ENCODE measurements at regions not wholly inside any gene's neighbourhood (a gene's known extent, or its start where the extent isn't known, plus 50 kb on each side); places are given as distances from the start of the nearest gene placed in this dataset.
"Not testable (repeated sequence)": the region's sequence is repeated elsewhere in the genome, so short reads cannot be mapped to it uniquely, and the experiment has no call there.

DNA sequence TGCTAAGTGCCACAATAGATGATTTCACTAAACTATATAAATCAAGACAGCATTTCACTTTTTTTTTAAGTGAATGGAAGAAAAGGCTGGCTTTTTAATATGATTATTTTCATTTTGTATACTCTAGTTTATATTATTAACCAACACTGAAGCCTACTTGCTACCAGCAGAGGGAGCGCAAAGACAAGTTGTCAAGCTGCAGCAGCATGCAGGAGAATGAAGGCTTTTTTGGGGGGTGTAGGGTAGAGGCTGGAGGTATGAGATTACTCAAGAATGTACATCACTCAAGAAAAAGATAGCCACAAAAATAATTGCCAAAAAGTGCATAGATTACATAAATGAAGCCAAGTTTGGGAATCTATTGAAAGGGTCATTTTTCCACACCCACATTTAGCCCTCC, 519.5 kb downstream of the FGF13 start:
- TF ChIP-seq, protein P1, sequence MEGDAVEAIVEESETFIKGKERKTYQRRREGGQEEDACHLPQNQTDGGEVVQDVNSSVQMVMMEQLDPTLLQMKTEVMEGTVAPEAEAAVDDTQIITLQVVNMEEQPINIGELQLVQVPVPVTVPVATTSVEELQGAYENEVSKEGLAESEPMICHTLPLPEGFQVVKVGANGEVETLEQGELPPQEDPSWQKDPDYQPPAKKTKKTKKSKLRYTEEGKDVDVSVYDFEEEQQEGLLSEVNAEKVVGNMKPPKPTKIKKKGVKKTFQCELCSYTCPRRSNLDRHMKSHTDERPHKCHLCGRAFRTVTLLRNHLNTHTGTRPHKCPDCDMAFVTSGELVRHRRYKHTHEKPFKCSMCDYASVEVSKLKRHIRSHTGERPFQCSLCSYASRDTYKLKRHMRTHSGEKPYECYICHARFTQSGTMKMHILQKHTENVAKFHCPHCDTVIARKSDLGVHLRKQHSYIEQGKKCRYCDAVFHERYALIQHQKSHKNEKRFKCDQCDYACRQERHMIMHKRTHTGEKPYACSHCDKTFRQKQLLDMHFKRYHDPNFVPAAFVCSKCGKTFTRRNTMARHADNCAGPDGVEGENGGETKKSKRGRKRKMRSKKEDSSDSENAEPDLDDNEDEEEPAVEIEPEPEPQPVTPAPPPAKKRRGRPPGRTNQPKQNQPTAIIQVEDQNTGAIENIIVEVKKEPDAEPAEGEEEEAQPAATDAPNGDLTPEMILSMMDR (IDR thresholded peaks at IDR 0.05; ENCODE audit: low read depth, low read length): peak; percentile 14
- peak; percentile 0 to 2 for DNase-seq (ENCODE audit: low read depth in 2 of 2)
- H3K4me3 ChIP-seq (replicated peaks in 1 of 2; ENCODE audit: low read depth in 2 of 2, low read length in 2 of 2): no peak overlapping the region

DNA sequence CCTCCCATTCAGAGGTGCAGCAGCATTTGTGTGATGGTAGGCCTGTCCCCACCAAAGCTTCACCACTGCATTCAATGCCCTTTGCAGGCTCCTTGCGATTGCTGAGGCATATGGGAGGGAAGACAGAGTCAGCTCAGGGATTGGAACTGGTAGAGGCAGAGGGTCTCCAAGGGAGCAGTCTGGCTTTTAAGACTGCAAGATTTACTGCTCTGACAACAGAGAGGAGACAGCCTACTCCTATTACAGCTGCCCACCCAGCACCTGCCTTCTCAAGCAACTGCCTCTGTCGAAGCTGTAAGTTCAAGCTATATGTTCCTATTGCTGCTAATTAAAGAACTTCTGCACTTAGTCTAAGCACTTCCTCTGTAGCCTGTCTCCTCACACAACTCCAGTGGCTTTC, 481.8 kb downstream of the FGF13 start:
- no peak overlapping the region for H3K4me3 ChIP-seq (replicated peaks in 1 of 2; ENCODE audit: low read depth in 2 of 2, low read length in 2 of 2)
- DNase-seq (ENCODE audit: low read depth in 2 of 2): no peak
- TF ChIP-seq, protein P1 (IDR thresholded peaks at IDR 0.05; ENCODE audit: low read depth, low read length): no peak

DNA sequence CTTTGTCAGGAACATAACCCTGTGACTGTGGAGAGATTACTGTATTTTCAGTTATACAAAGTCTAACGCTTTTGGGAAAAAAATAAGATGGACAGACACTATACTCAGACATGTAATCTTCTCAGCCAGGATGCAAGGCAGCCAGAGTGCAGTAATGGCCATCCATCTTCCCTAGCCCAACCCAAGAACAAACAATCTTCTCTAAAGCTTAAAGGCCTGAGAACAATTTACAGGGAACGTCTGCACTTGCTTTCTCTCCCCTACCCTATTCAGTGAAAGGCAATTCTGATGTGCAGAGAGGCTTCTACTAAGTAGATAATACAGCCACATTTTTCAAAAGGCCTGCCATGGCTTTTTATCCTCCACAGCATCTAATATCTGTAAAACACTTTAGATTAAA, 471.3 kb downstream of the FGF13 start:
- TF ChIP-seq, protein P1 (IDR thresholded peaks at IDR 0.05; ENCODE audit: low read depth, low read length): no peak
- no peak for DNase-seq (ENCODE audit: low read depth in 2 of 2)
- H3K4me3 ChIP-seq (replicated peaks in 1 of 2; ENCODE audit: low read depth in 2 of 2, low read length in 2 of 2): no peak overlapping the region

DNA sequence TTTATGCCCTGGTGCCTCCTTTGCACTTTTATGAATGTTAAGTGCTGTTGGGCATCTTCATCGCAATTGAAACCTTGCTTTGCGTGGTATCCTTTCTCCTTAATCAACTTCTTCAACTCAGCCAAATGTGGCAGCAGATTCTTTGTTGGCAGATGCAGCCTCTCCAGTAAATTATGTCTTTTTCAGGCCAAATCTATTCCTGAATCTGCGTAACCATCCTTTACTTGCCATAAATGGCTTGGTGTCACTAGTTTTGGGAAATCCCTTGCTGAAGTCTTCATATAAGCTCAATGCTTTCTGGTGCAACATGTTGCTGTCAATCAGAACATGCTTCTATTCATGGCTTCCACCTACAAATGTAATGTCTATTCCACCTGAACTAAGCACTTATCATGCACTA, 457.5 kb downstream of the FGF13 start:
- no peak overlapping the region for H3K4me3 ChIP-seq (replicated peaks in 1 of 2; ENCODE audit: low read depth in 2 of 2, low read length in 2 of 2)
- no peak for DNase-seq (ENCODE audit: low read depth in 2 of 2)
- TF ChIP-seq, protein P1 (IDR thresholded peaks at IDR 0.05; ENCODE audit: low read depth, low read length): no peak

DNA sequence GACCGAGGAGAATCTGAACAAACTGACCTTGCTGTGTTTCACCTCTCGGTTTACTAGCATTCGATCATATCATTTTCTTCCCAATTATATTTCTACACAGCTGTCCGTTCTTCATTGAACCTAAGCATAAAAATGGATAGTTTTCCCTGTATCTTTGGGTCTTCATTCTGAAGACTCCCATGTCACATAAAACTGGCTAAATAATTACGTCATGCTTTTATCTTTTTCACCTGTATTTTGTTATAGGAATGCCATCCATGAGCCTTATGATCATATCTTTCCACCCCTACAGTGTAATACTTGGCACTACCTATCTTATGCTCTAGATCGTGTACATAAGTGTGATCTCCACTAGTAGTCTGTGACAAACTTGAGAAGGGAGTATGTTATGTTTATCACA, 456.1 kb downstream of the FGF13 start:
- DNase-seq (ENCODE audit: low read depth in 2 of 2): no peak
- TF ChIP-seq, protein P1 (IDR thresholded peaks at IDR 0.05; ENCODE audit: low read depth, low read length): no peak
- H3K4me3 ChIP-seq (replicated peaks in 1 of 2; ENCODE audit: low read depth in 2 of 2, low read length in 2 of 2): no peak overlapping the region

DNA sequence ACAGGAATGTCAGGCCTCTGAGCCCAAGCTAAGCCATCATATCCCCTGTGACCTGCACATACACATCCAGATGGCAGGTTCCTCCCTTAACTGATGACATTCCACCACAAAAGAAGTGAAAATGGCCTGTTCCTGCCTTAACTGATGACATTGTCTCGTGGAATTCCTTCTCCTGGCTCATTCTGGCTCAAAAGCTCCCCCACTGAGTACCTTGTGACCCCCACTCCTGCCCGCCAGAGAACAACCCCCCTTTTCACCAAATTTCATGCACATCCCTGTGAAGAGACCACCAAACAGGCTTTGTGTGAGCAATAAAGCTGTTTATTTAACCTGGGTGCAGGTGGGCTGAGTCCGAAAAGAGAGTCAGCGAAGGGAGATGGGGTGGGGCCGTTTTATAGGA, 447.4 kb downstream of the FGF13 start:
- not testable (repeated sequence) for DNase-seq (ENCODE audit: low read depth in 2 of 2); H3K4me3 ChIP-seq (replicated peaks in 1 of 2; ENCODE audit: low read depth in 2 of 2, low read length in 2 of 2)

DNA sequence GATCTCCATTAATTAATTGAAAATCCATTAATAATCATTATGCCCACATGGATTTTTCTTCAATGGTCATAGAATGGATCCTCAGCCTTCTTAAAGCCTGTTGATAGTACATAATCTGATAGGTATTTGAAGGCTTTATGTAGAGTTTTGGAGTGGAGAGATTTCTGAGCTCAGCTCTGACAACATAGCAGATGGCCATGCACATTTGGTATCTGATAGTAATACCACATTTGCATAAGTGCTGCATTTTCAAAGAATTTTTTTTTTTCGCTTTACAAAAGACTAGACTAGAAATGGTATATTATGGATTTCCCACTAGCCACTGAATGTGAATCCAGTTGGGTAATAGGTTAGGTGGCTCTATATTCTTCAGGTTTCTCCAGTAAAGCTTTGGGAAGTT, 440.6 kb downstream of the FGF13 start:
- TF ChIP-seq, protein P1 (IDR thresholded peaks at IDR 0.05; ENCODE audit: low read depth, low read length): no peak
- no peak overlapping the region for H3K4me3 ChIP-seq (replicated peaks in 1 of 2; ENCODE audit: low read depth in 2 of 2, low read length in 2 of 2)
- no peak for DNase-seq (ENCODE audit: low read depth in 2 of 2)

DNA sequence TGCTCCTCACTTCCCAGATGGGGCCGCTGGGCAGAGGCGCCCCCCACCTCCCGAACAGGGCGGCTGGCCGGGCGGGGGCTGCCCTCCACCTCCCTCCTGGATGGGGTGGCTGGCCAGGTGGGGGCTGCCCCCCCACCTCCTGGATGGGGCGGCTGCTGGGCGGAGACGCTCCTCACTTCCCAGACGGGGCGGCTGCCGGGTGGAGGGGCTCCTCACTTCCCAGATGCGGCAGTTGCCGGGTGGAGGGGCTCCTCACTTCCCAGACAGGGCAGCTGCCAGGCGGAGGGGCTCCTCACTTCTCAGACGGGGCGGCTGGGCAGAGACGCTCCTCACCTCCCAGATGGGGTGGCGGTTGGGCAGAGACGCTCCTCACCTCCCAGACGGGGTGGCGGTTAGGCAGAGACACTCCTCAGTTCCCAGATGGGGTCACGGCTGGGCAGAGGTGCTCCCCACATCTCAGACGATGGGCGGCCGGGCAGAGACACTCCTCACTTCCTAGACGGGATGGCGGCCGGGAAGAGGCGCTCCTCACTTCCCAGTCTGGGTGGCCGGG, 428.8 kb downstream of the FGF13 start:
- H3K4me3 ChIP-seq (replicated peaks in 1 of 2; ENCODE audit: low read depth in 2 of 2, low read length in 2 of 2); DNase-seq (ENCODE audit: low read depth in 2 of 2): not testable (repeated sequence)
